Epithelial cell of esophagus (primary cell): ENCODE measurements at regions not wholly inside any gene's neighbourhood (a gene's known extent, or its start where the extent isn't known, plus 50 kb on each side); places are given as distances from the start of the nearest gene placed in this dataset.
A peak's percentile ranks its signal among the peaks of the same experiment; 100 is the strongest.

Experiments
- DNase-seq: peaks from one replicate; pipeline ENCODE4 v3.0.0; 2010; ENCODE audit warnings: low read depth
- H3K4me3 ChIP-seq: 2 replicates; pipeline ENCODE4 v1.5.1; 2011; ENCODE audit warnings: mild to moderate bottlenecking, low read length, control low read depth
- TF ChIP-seq, protein P1 (sequence below): IDR thresholded peaks from 2 replicates; pipeline ENCODE4 v1.5.1; 2011; ENCODE audit warnings: low read depth, mild to moderate bottlenecking, low read length, control low read depth, inconsistent platforms; ENCODE audit not compliant: insufficient read depth; ENCODE audit errors: missing control alignments

DNA sequence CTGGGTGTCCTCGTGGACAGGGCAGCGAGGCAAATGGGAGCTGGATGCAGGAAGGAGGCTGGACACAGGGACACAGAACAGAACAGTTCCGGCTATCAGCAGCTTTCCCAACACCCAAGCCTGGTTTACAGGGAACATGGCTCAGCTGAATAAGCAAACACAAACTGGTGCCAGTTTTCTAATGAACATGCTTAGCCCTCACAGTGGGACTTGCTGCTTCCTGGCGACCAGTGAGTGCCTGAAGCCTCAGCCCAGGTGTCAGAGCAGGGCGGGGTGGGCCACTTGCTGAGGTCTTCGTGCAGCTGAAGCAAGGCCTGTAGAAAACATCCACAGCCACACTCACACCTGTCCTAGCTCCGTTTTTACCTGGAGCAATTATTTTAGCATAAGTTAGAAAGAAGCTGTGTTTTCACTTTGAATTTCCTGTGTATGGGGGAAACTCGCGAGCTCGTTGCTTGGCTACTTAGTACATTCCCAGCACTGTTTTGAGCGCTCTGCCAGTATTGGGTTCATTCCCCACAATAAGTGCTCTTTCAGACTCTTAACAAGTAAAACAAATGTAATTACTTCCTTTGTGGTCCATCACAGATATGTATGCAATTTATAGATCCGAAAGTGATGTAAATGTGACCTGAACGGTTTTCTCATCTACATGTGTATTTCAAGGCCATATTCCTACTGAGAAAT lies 261.2 kb upstream of the SHH start:
- TF ChIP-seq, protein P1, sequence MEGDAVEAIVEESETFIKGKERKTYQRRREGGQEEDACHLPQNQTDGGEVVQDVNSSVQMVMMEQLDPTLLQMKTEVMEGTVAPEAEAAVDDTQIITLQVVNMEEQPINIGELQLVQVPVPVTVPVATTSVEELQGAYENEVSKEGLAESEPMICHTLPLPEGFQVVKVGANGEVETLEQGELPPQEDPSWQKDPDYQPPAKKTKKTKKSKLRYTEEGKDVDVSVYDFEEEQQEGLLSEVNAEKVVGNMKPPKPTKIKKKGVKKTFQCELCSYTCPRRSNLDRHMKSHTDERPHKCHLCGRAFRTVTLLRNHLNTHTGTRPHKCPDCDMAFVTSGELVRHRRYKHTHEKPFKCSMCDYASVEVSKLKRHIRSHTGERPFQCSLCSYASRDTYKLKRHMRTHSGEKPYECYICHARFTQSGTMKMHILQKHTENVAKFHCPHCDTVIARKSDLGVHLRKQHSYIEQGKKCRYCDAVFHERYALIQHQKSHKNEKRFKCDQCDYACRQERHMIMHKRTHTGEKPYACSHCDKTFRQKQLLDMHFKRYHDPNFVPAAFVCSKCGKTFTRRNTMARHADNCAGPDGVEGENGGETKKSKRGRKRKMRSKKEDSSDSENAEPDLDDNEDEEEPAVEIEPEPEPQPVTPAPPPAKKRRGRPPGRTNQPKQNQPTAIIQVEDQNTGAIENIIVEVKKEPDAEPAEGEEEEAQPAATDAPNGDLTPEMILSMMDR: no peak
- DNase-seq: no peak
- no peak overlapping the region for H3K4me3 ChIP-seq

DNA sequence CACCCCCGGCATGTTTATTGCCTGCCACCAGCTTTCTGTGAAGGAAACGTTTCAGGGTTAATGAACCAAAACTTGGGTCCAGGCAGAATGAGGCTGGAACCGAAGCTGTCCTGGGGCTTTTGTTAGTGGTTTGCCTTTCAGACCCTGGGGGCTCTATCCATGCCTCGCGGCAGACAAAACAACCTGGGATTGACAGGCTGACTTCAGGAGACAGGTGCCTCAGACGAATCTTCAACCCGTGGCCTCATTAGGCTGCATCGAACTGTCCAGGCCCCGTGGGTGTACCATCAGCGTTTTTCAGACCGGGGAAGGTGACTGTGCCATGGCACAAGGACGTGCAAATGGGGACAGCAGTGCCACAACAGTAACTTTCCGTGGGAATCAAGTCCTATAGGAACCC lies 259.3 kb upstream of the SHH start:
- TF ChIP-seq, protein P1: no peak
- no peak overlapping the region for H3K4me3 ChIP-seq
- no peak for DNase-seq

DNA sequence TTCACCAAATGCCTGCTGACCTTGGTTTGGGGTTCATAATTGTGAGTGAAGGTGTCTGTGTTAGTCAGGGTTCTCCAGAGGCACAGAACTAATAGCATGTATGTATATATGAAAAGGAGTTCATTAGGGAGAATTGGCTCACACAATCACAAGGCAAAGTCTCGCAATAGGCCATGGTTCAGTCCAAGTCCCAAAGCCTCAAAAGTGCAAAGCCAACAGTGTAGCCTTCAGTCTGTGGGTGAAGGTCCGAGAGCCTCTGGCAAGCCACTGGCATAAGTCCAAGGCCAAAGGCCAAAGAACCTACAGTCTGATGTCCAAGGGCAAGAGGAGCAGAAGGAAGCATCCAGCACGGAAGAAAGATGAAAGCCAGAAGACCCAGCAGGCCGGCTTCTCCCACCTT lies 257.6 kb upstream of the SHH start:
- H3K4me3 ChIP-seq: no peak overlapping the region
- TF ChIP-seq, protein P1: no peak
- no peak for DNase-seq

DNA sequence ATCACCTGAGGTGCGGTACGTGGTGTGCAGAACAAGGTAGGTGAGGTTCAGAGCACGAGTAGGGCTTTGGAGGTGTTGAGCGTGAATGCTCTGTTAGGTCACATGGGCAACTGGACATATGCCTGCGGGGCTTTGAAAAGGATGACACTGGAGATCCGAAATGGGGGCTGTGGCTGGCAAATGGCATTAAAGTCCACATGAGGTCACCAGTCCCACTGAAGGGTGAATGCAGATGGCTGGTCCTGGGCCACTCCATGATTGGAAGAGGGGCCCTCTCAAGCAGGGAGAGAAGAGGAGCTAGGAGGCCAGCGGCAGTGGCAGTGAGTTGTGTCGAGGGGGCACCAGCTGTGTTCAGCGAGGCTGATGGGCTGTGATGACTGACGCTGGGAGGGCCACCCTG lies 254.9 kb upstream of the SHH start:
- DNase-seq: no peak
- TF ChIP-seq, protein P1: no peak
- no peak overlapping the region for H3K4me3 ChIP-seq

DNA sequence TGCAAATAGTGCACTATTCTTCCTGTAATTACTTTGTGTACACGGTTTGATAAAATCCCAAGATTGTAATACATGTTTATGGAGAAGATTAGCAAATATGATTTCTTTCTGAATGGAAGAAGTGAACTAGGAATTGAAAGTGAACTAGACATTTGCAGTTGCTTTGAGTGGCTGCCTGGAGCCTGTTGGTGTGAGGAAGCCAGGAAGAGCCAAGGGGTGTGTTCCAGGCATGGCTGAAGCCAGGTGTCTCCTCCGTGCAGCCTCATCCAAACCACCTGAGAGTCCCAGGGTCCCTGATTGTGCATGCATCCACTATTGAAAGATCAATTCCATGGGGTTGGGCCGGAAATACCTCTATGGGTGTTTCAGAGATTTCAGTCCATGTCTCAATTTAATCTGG lies 253.1 kb upstream of the SHH start:
- TF ChIP-seq, protein P1: no peak
- H3K4me3 ChIP-seq: no peak overlapping the region
- DNase-seq: no peak

DNA sequence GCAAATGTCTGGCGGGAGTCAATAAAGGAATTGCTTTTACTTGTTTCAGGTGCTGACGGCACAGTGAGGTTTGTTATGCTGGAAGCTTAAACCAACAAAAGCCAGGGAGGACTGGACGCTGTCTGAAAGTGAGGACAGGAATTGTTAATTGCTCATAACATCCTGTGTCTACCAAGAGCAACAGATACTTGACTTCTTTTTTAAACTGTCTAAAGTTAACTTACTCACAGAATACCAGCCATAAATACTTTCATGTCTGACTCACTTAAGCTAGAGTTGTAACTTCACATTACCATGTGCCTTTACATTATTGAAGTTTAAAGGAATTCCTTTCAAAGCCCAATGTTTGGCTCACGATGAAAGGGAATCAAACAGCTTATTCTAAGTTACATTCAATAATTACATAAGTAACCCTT lies 252.7 kb upstream of the SHH start:
- H3K4me3 ChIP-seq: no peak overlapping the region
- DNase-seq: peak; percentile 24
- TF ChIP-seq, protein P1: no peak

DNA sequence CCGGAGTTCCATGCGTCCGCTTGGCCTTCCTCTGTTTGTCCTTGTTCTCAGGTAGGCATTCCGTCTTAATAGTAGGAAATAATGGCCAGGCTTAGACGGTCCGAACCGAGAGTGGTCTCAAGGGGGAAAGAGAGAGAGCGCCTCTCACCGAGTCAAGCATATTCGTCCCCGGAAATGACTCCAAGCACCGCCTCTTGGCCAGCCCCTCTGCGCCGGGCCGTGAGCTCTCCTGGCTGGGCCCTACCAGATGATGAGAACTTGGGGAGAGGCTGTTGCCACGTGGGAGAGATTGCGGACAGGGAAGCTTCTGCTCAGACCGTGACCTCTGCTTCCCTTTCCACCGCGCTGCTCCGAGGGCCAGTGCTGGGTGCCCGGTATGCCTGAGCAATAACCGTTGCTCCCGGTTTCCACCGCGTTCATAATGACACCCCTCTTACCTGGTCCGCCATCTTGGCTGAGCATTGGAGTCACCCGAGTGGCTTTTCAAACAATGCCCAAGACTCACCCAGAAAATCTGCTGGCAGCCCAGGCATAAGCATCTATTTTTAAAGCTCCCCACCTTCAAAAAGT lies 251.1 kb upstream of the SHH start:
- no peak overlapping the region for H3K4me3 ChIP-seq
- TF ChIP-seq, protein P1: no peak

More for the DNA sequence above, 251.1 kb upstream of the SHH start:
- no peak for DNase-seq
